Cardiac septum (tissue), 1 donor: ENCODE measurements at regions not wholly inside any gene's neighbourhood (a gene's known extent, or its start where the extent isn't known, plus 50 kb on each side); places are given as distances from the start of the nearest gene placed in this dataset.
A peak's percentile ranks its signal among the peaks of the same experiment; 100 is the strongest.
"Not testable (repeated sequence)": the region's sequence is repeated elsewhere in the genome, so short reads cannot be mapped to it uniquely, and the experiment has no call there.

Experiments
- DNase-seq: peaks from one replicate; pipeline ENCODE4 v3.0.0-alpha.2; 2020; ENCODE audit warnings: low spot score
- intact Hi-C: fragments of 100-400 bp; cut with DNase I; formaldehyde crosslinking; loops from one replicate; pipeline ENCODE4 v1.14.0; 2022
- donor health status: DM: no; HTN: no; CAD: no.

GRCh38 chr10:64118736-64119135 is 597.5 kb downstream of the REEP3 start:
- intact Hi-C loops, result no loop called here
- no peak for DNase-seq

DNA sequence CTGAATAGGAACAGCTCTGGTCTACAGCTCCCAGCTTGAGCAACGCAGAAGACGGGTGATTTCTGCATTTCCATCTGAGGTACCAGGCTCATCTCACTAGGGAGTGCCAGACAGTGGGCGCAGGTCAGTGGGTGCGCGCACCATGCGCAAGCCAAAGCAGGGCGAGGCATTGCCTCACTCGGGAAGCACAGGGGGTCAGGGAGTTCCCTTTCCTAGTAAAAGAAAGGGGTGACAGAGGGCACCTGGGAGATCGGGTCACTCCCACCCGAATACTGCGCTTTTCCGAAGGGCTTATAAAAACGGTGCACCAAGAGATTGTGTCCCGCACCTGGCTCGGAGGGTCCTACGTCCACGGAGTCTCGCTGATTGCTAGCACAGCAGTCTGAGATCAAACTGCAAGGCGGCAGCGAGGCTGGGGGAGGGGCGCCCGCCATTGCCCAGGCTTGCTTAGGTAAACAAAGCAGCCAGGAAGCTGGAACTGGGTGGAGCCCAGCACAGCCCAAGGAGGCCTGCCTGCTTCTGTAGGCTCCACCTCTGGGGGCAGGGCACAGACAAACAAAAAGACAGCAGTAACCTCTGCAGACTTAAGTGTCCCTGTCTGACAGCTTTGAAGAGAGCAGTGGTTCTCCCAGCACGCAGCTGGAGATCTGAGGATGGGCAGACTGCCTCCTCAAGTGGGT is 599.2 kb downstream of the REEP3 start:
- DNase-seq, intact Hi-C loops: not testable (repeated sequence)

GRCh38 chr10:64130152-64130551 is 609.0 kb downstream of the REEP3 start:
- intact Hi-C loops, result no loop called here
- DNase-seq, result no peak

GRCh38 chr10:64134676-64135075 is 613.5 kb downstream of the REEP3 start:
- no peak for DNase-seq
- intact Hi-C loops, result no loop called here

DNA sequence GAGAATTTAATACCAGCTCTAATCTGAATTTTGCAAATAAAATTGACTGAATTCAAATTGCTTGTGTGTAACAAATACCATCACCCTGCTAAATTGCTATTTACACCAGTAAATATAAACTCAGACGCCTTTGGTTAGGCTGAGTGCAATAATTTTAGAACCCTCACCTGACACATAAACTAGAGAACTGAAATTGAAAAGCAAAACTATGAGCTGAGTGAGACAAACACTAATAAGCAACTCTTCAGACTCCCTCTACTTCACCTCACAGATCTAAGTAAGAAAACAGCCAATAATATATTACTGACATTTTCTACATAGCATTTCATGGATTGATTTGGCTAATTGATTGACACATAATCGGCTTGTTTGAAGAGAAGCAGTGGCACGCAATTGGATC is 621.2 kb downstream of the REEP3 start:
- intact Hi-C loops, result no loop called here
- DNase-seq, result no peak

DNA sequence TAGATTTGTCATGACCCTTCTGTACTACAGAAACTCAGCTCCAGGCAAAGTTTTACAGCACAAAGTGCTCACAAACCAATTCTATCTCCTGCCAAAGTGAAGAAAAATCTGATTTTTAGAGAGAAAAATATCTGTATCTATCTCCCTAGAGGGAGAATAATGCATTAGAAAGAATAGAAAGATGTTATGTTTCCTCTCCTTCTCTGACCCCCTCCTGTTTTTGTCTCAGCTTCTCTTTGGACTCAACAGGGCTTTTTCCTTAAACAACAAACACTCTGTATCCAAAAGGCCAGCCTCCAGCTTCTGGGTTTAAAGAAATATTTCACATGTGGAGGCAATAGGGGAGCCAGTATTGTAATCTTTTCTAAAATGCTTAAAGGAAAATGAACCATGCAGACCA is 627.4 kb downstream of the REEP3 start:
- DNase-seq, result no peak

GRCh38 chr10:64156166-64156565 is 635.0 kb downstream of the REEP3 start:
- intact Hi-C loops, result no loop called here

More for the DNA sequence above, 627.4 kb downstream of the REEP3 start:
- intact Hi-C loops, result no loop called here

DNA sequence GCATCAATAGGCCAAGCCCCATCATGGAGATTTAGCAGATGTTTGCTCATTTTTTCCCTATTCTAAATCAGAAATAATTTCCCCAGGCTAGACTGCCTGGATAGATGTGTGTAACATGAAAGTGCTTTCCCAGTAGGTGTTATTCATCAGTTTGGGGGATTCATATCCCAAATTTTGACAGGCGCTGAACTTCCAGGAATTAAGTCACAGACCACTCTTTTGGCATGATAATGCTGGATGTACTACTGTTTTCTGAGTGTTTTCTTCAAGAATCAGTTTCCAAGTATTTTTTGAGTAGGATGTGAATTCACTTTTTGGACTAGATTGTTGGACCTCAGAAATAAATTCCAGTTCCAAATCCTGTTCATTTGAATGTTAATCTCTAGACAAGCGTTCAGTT is 637.4 kb downstream of the REEP3 start:
- no peak for DNase-seq
- intact Hi-C loops, result no loop called here

More at GRCh38 chr10:64156166-64156565, 635.0 kb downstream of the REEP3 start:
- DNase-seq, result no peak

DNA sequence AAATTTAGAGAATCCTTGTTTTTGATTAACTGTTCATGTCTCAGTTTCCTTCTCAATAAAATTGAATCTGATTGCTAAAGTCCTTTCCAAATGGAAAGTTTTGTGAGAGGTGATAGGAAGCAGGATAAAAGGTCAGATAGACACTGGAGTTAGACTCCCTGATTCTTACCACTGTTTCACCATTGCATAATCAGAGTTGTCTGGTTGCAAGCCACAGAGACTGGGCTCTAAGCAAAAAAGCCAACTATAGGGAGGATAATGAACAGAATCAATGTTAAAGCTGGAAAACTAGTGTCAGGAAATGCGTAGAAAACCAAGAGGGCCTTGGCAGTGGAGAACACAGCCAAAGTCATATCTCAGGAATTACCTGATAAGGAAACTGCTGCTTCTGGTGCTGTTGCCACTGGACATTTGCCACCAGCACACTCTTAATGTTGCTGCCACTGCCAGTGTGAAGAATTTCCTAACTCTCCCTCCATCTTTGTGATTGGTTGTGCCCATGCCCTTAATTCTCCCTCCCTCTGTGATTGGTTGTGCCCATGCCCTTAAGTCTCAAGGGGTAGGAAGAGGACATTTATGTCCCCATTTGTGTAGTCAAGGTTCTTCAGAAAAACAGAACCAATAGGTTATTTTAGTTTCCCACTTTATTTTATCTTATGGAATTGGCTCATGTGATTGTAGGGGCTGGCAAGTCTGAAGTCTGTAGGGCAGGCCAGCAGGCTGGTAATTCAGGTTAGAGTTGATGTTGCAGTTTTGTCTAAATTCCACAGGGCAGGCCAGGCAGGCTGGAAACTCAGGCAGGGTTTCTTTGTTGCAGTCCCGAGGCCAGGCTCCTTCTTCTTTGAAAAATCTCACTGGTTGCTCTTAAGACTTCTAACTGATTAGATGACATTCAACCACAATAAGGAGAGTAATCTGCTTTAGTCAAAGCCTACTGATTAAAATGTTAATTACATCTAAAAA is 639.0 kb downstream of the REEP3 start:
- intact Hi-C loops, result no loop called here
- DNase-seq, result no peak

DNA sequence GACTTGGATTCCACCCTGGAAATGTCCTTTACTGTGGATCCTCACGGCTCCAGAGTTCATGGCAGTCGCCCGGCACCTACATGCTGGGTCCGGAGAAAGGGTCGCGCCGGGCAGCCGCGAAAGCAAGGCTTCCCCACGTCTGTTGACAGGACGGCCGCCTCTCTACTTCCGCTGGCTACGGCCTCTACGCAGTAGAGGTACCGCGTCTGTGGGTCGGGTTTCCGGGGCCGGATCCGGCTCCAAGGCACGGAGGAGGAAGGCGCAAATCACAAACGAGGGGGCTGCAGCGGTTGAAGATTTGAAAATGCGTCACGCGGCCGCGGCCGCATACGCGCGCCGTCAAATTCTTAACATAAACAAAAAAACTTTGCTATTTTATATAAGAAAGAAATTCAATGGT is 649.6 kb downstream of the REEP3 start:
- DNase-seq, result no peak
- intact Hi-C loops, result no loop called here

DNA sequence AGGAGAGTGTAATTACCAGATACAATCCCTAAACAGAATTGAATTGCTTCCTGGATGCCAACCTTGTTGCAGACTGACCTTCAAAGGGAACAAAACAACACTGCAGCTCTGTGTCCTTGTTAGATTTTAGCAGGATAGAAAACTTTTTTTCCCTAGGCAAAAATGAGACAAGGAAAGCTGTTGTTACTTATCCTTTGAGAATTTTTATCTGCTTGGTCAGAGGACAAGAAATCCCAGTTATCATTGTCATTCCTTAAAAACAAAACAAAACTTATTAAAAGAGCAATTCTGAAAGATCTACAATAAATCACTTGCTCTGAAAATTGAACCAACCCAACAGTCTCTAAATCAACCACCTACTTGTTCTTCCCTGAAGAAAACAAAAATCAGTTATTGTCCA is 652.6 kb downstream of the REEP3 start:
- intact Hi-C loops, result no loop called here
- no peak for DNase-seq

DNA sequence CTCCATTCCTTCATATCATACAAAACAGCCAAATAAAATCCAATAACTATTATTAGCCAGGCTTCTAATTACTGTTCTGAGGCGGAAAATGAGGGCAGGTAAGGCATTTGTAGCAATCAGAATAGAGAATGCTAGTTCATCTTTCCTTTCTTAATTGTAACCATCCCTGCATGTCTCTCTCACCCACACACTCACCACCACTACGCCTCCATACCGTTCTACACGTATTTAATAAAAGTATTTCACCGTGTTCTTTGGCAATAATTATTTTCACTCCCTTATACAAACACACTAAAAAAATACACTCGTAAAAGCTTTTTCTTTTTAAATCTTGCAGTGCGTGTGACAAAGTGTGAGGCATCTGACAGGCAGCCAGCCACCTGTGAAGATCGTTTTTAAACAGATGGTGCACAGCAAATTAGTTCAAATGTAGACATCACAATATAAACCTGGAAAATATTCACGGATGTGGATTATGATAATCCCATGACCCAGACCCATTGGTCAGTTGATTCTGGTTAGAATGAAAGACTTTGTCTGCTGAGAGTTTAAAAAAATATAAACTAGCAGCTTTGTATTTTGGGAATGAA is 653.6 kb downstream of the REEP3 start:
- intact Hi-C loops, result no loop called here
- DNase-seq, result no peak

GRCh38 chr10:64175271-64175962 is 654.2 kb downstream of the REEP3 start:
- intact Hi-C loops, result no loop called here
- no peak for DNase-seq

DNA sequence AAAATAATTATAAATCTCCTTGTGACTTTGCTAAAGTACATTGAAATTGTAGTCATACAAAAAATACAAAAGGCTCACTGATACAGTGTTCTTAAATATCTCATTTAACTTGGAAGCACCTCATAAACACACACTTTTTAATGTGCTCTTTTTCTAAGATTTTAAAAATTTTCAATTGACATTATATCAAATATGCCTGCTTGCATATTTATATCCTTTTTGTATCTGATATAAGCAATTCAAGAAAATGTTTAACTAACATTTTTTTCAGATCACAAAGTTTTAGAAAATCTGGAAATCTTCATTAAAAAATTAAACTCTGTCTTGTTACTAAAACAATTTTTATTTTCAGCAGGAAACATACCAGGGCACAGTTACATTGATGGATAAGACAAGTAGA is 661.5 kb downstream of the REEP3 start:
- no peak for DNase-seq
- intact Hi-C loops, result no loop called here

- no peak for DNase-seq
- intact Hi-C loops, result no loop called here
Observed at GRCh38 chr10:64191286-64191685, 670.1 kb downstream of the REEP3 start.

- intact Hi-C loops, result no loop called here
- DNase-seq, result peak; percentile 64
Observed at GRCh38 chr10:64196638-64197315, 675.6 kb downstream of the REEP3 start.

DNA sequence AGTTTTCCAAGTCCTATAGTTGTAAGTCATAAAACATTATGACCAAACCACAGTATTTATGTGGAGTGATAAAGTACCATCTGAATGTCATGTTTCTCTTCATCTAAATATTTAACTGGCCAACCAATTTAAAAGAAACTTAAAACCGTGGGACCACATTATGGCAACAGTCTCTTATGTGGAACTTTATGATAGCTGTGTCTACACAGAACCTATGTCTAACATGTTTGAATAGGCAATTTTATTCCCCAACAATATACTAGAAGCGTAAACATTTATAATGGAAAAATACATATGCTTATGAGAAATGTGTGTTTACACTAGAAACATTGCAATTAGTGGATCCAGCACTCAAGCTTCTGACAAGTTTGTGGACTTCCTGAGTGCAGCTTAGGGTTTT is 680.7 kb downstream of the REEP3 start:
- intact Hi-C loops, result no loop called here
- no peak for DNase-seq

DNA sequence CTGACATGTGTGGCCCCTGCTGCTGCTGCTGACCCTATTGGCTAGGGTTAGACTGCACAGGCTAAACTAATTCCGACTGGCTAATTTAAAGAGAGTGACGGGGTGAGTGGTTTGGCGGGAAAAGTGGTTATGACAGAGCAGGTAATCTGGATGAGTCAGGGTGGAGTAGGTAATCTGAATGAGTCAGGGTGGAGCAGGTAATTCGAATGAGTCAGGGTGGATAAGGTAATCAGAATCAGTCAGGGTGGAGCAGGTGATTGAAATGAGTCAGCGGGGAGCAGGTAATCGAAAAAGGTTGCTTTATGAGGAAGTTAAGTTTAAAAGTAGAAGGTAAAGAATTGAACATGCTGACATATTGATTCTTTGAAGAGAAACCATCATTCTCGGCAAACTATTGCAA is 683.3 kb downstream of the REEP3 start:
- intact Hi-C loops, DNase-seq: not testable (repeated sequence)

DNA sequence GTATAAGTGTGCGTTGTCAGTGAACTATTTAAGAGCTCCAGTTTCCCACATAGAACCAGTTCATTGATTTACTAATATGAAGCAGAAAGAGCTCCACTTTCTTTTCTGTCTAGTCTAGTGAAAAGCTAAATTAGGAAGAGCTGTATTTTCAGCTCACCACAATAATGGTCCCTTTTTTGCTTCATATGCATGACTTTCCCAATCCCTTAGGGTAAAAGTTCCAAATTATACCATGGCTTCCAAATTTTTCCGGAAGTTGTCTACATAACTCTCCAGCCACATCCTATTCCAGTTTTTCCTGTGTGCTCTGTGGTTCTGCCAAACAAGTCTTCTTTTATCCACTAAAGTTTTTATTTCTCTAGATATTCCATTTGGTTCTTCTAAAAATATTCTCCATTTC is 685.2 kb downstream of the REEP3 start:
- DNase-seq, result no peak
- intact Hi-C loops, result no loop called here
